ENCODE measurements at regions not wholly inside any gene's neighbourhood (a gene's known extent, or its start where the extent isn't known, plus 50 kb on each side); places are given as distances from the start of the nearest gene placed in this dataset.

DNA sequence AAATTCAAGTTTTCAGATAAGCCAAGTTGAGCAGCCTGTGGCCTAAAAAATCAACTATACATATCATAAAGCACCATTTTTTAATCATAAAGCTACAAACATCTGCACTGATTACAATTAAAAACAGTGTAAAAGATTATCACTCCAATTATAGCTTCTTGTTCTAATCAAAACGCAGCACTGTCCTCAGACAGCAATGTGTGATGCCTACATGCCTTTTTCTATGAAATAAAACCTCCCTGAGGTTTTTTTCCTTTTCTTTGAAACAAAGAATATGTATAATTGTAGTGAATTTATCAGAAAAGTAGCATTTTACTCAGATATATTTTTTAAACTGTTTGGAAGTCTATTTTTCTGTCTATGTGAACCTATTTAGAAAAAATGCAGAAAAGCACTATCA is 366.1 kb upstream of the CCNH start:
- WGBS (ENCODE audit: low lambda C conversion rate): 23% methylated on average over 1 of the region's 1 CpG
- DNase-seq: no peak
- Histone ChIP-seq H3K27me3 (ENCODE audit: insufficient read depth) (peaks cover 6% of the 10 kb centered on the region; the same call in 1 of the 2 replicates), H3F3A (replicated peaks; ENCODE audit: insufficient read depth) (no peaks in the 10 kb centered on the region), H3K9ac (no peak overlapping the region), H4K20me1 (ENCODE audit: insufficient read depth) (no peaks in the 10 kb centered on the region), H3K4me1 (ENCODE audit: control insufficient read depth in 1 of 2, insufficient read depth in 2 of 2, low read depth in 1 of 2, low read length in 1 of 2) (no peaks in the 10 kb centered on the region), H3K9me2 (no peaks in the 10 kb centered on the region; the same call in none of the 2 replicates), H3K79me2 (ENCODE audit: insufficient read depth) (no peaks in the 10 kb centered on the region), H3K36me3 (replicated peaks in 1 of 2; ENCODE audit: control insufficient read depth in 1 of 2, insufficient read depth in 2 of 2, low read length in 1 of 2) (no peaks in the 10 kb centered on the region), H3K9me3 (no peaks in the 10 kb centered on the region), H2AFZ (ENCODE audit: low read depth) (no peak overlapping the region), H3K4me2 (no peak overlapping the region), H3K4me3 (ENCODE audit: low read depth in 2 of 2, low read length in 1 of 2) (no peak overlapping the region), H3K27ac (ENCODE audit: low read depth in 2 of 2, low read length in 1 of 2) (no peak overlapping the region)
- POLR2A ChIA-PET: no interaction called here
- CTCF ChIA-PET: interaction anchor here (0.7 to 8.0 kb wide), 6 partner anchors 66 to 946 kb away, joined by 3 to 83 read pairs (median 4); no protein-coding TSS in a partner anchor
- TF ChIP-seq FOXM1 (IDR thresholded peaks at IDR 0.05; ENCODE audit: low read depth) (no peak), TAF1 (IDR thresholded peaks at IDR 0.05; ENCODE audit: borderline replicate concordance, low read depth, low read length) (no peak), NFIC (IDR thresholded peaks at IDR 0.05; ENCODE audit: borderline replicate concordance) (no peak), GABPA (IDR thresholded peaks at IDR 0.05; ENCODE audit: low read depth) (no peak), TEAD4 (IDR thresholded peaks at IDR 0.05; ENCODE audit: borderline replicate concordance, insufficient read depth) (no peak), RFX5 (IDR thresholded peaks at IDR 0.05; ENCODE audit: low read length) (no peak), SIN3A (IDR thresholded peaks at IDR 0.05; ENCODE audit: borderline replicate concordance, low read depth, low read length) (no peak), MEF2A (IDR thresholded peaks at IDR 0.05; ENCODE audit: borderline replicate concordance, low read depth) (no peak), RAD21 (IDR thresholded peaks at IDR 0.05; ENCODE audit: low read length) (no peak), RCOR1 (IDR thresholded peaks at IDR 0.05; ENCODE audit: low read length) (no peak), JUND (IDR thresholded peaks at IDR 0.05) (no peak), FOXJ3 (CRISPR knock-in tag; IDR thresholded peaks at IDR 0.05) (no peak), MXI1 (IDR thresholded peaks at IDR 0.05; ENCODE audit: low read depth, low read length) (no peak), YY1 (IDR thresholded peaks at IDR 0.05; ENCODE audit: low read depth) (no peak)
- TF ChIP-seq, protein P1, sequence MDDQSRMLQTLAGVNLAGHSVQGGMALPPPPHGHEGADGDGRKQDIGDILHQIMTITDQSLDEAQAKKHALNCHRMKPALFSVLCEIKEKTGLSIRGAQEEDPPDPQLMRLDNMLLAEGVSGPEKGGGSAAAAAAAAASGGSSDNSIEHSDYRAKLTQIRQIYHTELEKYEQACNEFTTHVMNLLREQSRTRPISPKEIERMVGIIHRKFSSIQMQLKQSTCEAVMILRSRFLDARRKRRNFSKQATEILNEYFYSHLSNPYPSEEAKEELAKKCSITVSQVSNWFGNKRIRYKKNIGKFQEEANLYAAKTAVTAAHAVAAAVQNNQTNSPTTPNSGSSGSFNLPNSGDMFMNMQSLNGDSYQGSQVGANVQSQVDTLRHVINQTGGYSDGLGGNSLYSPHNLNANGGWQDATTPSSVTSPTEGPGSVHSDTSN (IDR thresholded peaks at IDR 0.05): no peak
- TF ChIP-seq, protein P2, sequence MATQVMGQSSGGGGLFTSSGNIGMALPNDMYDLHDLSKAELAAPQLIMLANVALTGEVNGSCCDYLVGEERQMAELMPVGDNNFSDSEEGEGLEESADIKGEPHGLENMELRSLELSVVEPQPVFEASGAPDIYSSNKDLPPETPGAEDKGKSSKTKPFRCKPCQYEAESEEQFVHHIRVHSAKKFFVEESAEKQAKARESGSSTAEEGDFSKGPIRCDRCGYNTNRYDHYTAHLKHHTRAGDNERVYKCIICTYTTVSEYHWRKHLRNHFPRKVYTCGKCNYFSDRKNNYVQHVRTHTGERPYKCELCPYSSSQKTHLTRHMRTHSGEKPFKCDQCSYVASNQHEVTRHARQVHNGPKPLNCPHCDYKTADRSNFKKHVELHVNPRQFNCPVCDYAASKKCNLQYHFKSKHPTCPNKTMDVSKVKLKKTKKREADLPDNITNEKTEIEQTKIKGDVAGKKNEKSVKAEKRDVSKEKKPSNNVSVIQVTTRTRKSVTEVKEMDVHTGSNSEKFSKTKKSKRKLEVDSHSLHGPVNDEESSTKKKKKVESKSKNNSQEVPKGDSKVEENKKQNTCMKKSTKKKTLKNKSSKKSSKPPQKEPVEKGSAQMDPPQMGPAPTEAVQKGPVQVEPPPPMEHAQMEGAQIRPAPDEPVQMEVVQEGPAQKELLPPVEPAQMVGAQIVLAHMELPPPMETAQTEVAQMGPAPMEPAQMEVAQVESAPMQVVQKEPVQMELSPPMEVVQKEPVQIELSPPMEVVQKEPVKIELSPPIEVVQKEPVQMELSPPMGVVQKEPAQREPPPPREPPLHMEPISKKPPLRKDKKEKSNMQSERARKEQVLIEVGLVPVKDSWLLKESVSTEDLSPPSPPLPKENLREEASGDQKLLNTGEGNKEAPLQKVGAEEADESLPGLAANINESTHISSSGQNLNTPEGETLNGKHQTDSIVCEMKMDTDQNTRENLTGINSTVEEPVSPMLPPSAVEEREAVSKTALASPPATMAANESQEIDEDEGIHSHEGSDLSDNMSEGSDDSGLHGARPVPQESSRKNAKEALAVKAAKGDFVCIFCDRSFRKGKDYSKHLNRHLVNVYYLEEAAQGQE (IDR thresholded peaks at IDR 0.05; ENCODE audit: low read depth, low read length): no peak
- TF ChIP-seq, protein P3, sequence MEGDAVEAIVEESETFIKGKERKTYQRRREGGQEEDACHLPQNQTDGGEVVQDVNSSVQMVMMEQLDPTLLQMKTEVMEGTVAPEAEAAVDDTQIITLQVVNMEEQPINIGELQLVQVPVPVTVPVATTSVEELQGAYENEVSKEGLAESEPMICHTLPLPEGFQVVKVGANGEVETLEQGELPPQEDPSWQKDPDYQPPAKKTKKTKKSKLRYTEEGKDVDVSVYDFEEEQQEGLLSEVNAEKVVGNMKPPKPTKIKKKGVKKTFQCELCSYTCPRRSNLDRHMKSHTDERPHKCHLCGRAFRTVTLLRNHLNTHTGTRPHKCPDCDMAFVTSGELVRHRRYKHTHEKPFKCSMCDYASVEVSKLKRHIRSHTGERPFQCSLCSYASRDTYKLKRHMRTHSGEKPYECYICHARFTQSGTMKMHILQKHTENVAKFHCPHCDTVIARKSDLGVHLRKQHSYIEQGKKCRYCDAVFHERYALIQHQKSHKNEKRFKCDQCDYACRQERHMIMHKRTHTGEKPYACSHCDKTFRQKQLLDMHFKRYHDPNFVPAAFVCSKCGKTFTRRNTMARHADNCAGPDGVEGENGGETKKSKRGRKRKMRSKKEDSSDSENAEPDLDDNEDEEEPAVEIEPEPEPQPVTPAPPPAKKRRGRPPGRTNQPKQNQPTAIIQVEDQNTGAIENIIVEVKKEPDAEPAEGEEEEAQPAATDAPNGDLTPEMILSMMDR (IDR thresholded peaks at IDR 0.05): no peak
- TF ChIP-seq, protein P4, sequence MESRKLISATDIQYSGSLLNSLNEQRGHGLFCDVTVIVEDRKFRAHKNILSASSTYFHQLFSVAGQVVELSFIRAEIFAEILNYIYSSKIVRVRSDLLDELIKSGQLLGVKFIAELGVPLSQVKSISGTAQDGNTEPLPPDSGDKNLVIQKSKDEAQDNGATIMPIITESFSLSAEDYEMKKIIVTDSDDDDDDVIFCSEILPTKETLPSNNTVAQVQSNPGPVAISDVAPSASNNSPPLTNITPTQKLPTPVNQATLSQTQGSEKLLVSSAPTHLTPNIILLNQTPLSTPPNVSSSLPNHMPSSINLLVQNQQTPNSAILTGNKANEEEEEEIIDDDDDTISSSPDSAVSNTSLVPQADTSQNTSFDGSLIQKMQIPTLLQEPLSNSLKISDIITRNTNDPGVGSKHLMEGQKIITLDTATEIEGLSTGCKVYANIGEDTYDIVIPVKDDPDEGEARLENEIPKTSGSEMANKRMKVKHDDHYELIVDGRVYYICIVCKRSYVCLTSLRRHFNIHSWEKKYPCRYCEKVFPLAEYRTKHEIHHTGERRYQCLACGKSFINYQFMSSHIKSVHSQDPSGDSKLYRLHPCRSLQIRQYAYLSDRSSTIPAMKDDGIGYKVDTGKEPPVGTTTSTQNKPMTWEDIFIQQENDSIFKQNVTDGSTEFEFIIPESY (IDR thresholded peaks at IDR 0.05; ENCODE audit: borderline replicate concordance, low read depth): no peak
- TF ChIP-seq, protein P5, sequence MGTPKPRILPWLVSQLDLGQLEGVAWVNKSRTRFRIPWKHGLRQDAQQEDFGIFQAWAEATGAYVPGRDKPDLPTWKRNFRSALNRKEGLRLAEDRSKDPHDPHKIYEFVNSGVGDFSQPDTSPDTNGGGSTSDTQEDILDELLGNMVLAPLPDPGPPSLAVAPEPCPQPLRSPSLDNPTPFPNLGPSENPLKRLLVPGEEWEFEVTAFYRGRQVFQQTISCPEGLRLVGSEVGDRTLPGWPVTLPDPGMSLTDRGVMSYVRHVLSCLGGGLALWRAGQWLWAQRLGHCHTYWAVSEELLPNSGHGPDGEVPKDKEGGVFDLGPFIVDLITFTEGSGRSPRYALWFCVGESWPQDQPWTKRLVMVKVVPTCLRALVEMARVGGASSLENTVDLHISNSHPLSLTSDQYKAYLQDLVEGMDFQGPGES (IDR thresholded peaks at IDR 0.05; ENCODE audit: low read depth, low read length): no peak
- TF ChIP-seq, protein P6, sequence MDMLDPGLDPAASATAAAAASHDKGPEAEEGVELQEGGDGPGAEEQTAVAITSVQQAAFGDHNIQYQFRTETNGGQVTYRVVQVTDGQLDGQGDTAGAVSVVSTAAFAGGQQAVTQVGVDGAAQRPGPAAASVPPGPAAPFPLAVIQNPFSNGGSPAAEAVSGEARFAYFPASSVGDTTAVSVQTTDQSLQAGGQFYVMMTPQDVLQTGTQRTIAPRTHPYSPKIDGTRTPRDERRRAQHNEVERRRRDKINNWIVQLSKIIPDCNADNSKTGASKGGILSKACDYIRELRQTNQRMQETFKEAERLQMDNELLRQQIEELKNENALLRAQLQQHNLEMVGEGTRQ (IDR thresholded peaks at IDR 0.05; ENCODE audit: borderline replicate concordance, low read depth, low read length): no peak

All from SK-N-SH (cell line).